ENCODE measurements at regions not wholly inside any gene's neighbourhood (a gene's known extent, or its start where the extent isn't known, plus 50 kb on each side); places are given as distances from the start of the nearest gene placed in this dataset.

DNA sequence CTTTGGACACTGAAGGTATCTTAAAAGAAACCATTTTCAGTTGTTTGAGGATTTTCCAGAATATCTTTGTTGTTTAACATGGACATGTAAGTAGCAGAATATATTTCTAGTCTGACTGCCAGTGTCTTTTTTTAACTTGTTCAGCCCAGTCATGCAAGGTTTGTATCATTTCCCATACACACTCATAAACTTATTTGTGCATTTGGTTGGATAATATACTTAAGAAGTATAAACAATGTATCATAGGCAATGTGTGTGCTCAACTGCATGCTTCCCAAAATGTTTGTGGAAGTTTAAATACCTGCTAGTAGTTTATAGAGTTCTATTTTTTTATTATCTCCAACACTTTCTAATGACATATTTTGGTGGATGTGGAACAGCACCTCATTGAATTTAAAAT lies 707.4 kb upstream of the FBXO33 start:
- TF ChIP-seq CTCF (IDR thresholded peaks at IDR 0.05) (no peak), POLR2A (IDR thresholded peaks at IDR 0.05) (no peak), POLR2AphosphoS5 (IDR thresholded peaks at IDR 0.05) (no peak), EP300 (IDR thresholded peaks at IDR 0.05) (no peak)
- no peak overlapping the region for H3K4me3 ChIP-seq
- H3K27me3 ChIP-seq, result no peaks in the 10 kb centered on the region
- no peak for DNase-seq
- H3K9me3 ChIP-seq, result no peaks in the 10 kb centered on the region
- no peaks in the 10 kb centered on the region for H3K36me3 ChIP-seq
- no peaks in the 10 kb centered on the region for H3K4me1 ChIP-seq
- no peak overlapping the region for H3K27ac ChIP-seq
- intact Hi-C loops (cut with DNase I), result no loop called here

GRCh38 chr14:40133463-40133862 lies 701.2 kb upstream of the FBXO33 start:
- H3K27ac ChIP-seq, result no peak overlapping the region
- 90 to 91% methylated on average over 2 of the region's 2 CpGs for WGBS, 2 donors
- no peaks in the 10 kb centered on the region for H3K9me3 ChIP-seq
- TF ChIP-seq EP300 (IDR thresholded peaks at IDR 0.05) (no peak), POLR2A (IDR thresholded peaks at IDR 0.05) (no peak), CTCF (IDR thresholded peaks at IDR 0.05) (no peak), POLR2AphosphoS5 (IDR thresholded peaks at IDR 0.05) (no peak)
- DNase-seq, result no peak
- H3K4me3 ChIP-seq, result no peak overlapping the region
- intact Hi-C loops (cut with DNase I), result no loop called here
- H3K27me3 ChIP-seq, result no peaks in the 10 kb centered on the region
- H3K36me3 ChIP-seq, result no peaks in the 10 kb centered on the region
- no peaks in the 10 kb centered on the region for H3K4me1 ChIP-seq

GRCh38 chr14:40129159-40129558 lies 696.9 kb upstream of the FBXO33 start:
- no peaks in the 10 kb centered on the region for H3K27me3 ChIP-seq
- intact Hi-C loops (cut with DNase I), result no loop called here
- DNase-seq, result no peak

DNA sequence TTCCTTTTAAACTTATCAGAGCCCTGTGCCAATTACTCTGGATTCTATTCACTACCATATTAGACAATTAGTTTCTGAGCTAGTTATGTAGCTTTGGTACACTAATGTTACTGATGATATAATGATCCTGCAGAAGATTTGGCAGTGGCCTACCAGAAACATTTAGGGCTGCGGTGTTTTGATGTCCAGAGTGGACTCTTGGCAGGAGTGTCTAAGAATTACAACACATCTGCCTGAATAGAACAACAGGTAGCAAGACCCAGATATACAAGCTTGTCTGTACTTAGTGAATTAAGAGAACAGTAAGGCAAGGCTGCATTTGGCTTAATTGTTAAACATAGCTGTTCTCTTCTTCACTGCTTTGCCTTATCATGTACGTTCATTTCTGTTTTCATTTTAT lies 691.6 kb upstream of the FBXO33 start:
- H3K9me3 ChIP-seq, result no peaks in the 10 kb centered on the region
- WGBS, 2 donors, result 84 to 88% methylated on average over 2 of the region's 2 CpGs
- DNase-seq, result no peak
- H3K4me3 ChIP-seq, result no peak overlapping the region
- TF ChIP-seq EP300 (IDR thresholded peaks at IDR 0.05) (no peak), POLR2AphosphoS5 (IDR thresholded peaks at IDR 0.05) (no peak), POLR2A (IDR thresholded peaks at IDR 0.05) (no peak), CTCF (IDR thresholded peaks at IDR 0.05) (no peak)
- H3K27ac ChIP-seq, result peak overlapping the region in 1 of 4 donors; percentile 51
- H3K4me1 ChIP-seq, result peaks cover 0 to 17% (median 8%) of the 10 kb centered on the region in 4 donors
- H3K36me3 ChIP-seq, result no peaks in the 10 kb centered on the region
- intact Hi-C loops (cut with DNase I), result no loop called here
- no peaks in the 10 kb centered on the region for H3K27me3 ChIP-seq

More at GRCh38 chr14:40129159-40129558, 696.9 kb upstream of the FBXO33 start:
- Histone ChIP-seq H3K9me3 (no peaks in the 10 kb centered on the region), H3K36me3 (no peaks in the 10 kb centered on the region), H3K4me1 (peaks cover 0 to 3% (median under 1%) of the 10 kb centered on the region in 4 donors), H3K4me3 (no peak overlapping the region), H3K27ac (no peak overlapping the region)
- TF ChIP-seq POLR2AphosphoS5 (IDR thresholded peaks at IDR 0.05) (no peak), EP300 (IDR thresholded peaks at IDR 0.05) (no peak), POLR2A (IDR thresholded peaks at IDR 0.05) (no peak), CTCF (IDR thresholded peaks at IDR 0.05) (no peak)

- Histone ChIP-seq H3K9me3 (no peaks in the 10 kb centered on the region), H3K36me3 (no peaks in the 10 kb centered on the region), H3K27me3 (no peaks in the 10 kb centered on the region), H3K4me1 (peaks cover 0 to 17% (median 8%) of the 10 kb centered on the region in 4 donors), H3K4me3 (no peak overlapping the region), H3K27ac (peak overlapping the region in 2 of 4 donors; percentile 36 to 51)
- TF ChIP-seq EP300 (IDR thresholded peaks at IDR 0.05) (no peak), POLR2AphosphoS5 (IDR thresholded peaks at IDR 0.05) (no peak), CTCF (IDR thresholded peaks at IDR 0.05) (no peak)
- DNase-seq, result no peak
- intact Hi-C loops (cut with DNase I), result no loop called here
- 37 to 41% methylated on average over 2 of the region's 2 CpGs for WGBS, 2 donors
These were observed 690.9 kb upstream of the FBXO33 start for GRCh38 chr14:40122968-40123648.
